K562 (cell line): ENCODE measurements at regions not wholly inside any gene's neighbourhood (a gene's known extent, or its start where the extent isn't known, plus 50 kb on each side); places are given as distances from the start of the nearest gene placed in this dataset.

ENCODE experiments used
- DNMT1 ChIP-seq: fragments of 450-650 bp; IDR thresholded peaks from 2 replicates; pipeline ENCODE4 v1.6.1; 2016; ENCODE audit warnings: antibody characterized with exemption, mild to moderate bottlenecking
- L3MBTL2 ChIP-seq: fragments of 450-650 bp; IDR thresholded peaks from 2 replicates; pipeline ENCODE4 v1.6.1; 2016; ENCODE audit warnings: mild to moderate bottlenecking, moderate library complexity
- TEAD4 ChIP-seq, 2 experiments: sonication (generic) in 1 of 2; formaldehyde crosslinking in 1 of 2; IDR thresholded peaks; 2 replicates each; pipeline versions ENCODE4 v1.6.1 to v1.8.0; 2012 to 2022; ENCODE audit warnings: borderline replicate concordance in 1 of 2, inconsistent platforms in 1 of 2, low read length in 1 of 2, mild to moderate bottlenecking in 1 of 2, missing genetic modification reagents in 1 of 2
- ZBTB7A ChIP-seq: IDR thresholded peaks from 2 replicates; pipeline ENCODE4 v1.6.1; 2011; ENCODE audit warnings: low read depth, mild to moderate bottlenecking, low read length, moderate library complexity, borderline replicate concordance; ENCODE audit not compliant: control insufficient read depth
- TF ChIP-seq, protein P1 (sequence below), 3 experiments: IDR thresholded peaks in 2 of 3; conservative IDR thresholded peaks in 1 of 3; 2 replicates each; pipeline ENCODE4 v1.5.1; 2011 to 2012; ENCODE audit warnings: low read length in 3 of 3, mild to moderate bottlenecking in 3 of 3, control low read depth in 2 of 3, improper control_type of control experiment in 1 of 3, inconsistent platforms in 1 of 3, low read depth in 1 of 3, mixed read lengths in 1 of 3, moderate library complexity in 1 of 3; ENCODE audit not compliant: insufficient read depth in 2 of 3
- TF ChIP-seq, protein P2 (sequence below): sonication (generic); formaldehyde crosslinking; IDR thresholded peaks from 2 replicates; pipeline ENCODE4 v1.8.0; 2022; ENCODE audit warnings: mild to moderate bottlenecking, missing genetic modification reagents, borderline replicate concordance

DNA sequence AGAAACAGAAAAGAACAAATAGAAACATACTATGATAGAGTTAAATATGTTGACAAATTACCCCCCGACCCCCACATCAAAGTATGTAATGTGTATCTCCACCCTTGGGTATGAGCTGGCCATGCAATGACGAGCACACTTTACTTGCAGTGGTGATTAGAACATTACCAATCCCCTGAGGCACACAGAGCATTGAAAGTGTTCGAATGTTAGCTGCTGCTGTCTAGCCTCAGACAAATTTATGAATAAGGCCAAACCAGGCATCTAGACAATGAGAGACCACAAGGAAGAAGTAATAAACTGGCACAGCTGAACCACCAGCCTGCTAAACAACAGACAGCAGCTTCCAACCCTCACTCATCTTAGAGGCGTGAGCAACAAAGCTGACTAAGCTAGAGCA lies 380.5 kb downstream of the DSEL start:
- TF ChIP-seq, protein P1, sequence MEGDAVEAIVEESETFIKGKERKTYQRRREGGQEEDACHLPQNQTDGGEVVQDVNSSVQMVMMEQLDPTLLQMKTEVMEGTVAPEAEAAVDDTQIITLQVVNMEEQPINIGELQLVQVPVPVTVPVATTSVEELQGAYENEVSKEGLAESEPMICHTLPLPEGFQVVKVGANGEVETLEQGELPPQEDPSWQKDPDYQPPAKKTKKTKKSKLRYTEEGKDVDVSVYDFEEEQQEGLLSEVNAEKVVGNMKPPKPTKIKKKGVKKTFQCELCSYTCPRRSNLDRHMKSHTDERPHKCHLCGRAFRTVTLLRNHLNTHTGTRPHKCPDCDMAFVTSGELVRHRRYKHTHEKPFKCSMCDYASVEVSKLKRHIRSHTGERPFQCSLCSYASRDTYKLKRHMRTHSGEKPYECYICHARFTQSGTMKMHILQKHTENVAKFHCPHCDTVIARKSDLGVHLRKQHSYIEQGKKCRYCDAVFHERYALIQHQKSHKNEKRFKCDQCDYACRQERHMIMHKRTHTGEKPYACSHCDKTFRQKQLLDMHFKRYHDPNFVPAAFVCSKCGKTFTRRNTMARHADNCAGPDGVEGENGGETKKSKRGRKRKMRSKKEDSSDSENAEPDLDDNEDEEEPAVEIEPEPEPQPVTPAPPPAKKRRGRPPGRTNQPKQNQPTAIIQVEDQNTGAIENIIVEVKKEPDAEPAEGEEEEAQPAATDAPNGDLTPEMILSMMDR (IDR thresholded peaks at IDR 0.05 in 2 of 3, conservative IDR thresholded peaks at IDR 0.05 in 1 of 3; ENCODE audit: insufficient read depth in 2 of 3, low read depth in 1 of 3, low read length in 3 of 3) = no peak
- no peak for TF ChIP-seq DNMT1
- TF ChIP-seq, protein P2, sequence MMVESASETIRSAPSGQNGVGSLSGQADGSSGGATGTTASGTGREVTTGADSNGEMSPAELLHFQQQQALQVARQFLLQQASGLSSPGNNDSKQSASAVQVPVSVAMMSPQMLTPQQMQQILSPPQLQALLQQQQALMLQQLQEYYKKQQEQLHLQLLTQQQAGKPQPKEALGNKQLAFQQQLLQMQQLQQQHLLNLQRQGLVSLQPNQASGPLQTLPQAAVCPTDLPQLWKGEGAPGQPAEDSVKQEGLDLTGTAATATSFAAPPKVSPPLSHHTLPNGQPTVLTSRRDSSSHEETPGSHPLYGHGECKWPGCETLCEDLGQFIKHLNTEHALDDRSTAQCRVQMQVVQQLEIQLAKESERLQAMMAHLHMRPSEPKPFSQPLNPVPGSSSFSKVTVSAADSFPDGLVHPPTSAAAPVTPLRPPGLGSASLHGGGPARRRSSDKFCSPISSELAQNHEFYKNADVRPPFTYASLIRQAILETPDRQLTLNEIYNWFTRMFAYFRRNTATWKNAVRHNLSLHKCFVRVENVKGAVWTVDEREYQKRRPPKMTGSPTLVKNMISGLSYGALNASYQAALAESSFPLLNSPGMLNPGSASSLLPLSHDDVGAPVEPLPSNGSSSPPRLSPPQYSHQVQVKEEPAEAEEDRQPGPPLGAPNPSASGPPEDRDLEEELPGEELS (CRISPR knock-in tag) = no peak
- no peak for TF ChIP-seq ZBTB7A
- TF ChIP-seq L3MBTL2 = no peak
- TF ChIP-seq TEAD4 (IDR thresholded peaks at IDR 0.05; ENCODE audit: low read length) = no peak
- TF ChIP-seq TEAD4 (CRISPR knock-in tag; IDR thresholded peaks at IDR 0.05; ENCODE audit: borderline replicate concordance) = no peak
